Esophagus squamous epithelium (tissue), 4 donors: ENCODE measurements at regions not wholly inside any gene's neighbourhood (a gene's known extent, or its start where the extent isn't known, plus 50 kb on each side); places are given as distances from the start of the nearest gene placed in this dataset.

Experiments used
- POLR2A ChIP-seq, 4 donors: fragments of 450-650 bp; IDR thresholded peaks; one replicate each; pipeline ENCODE4 v1.6.1; 2017; ENCODE audit warnings: antibody characterized with exemption in 4 of 4, mild to moderate bottlenecking in 4 of 4, moderate library complexity in 3 of 4
- TF ChIP-seq, protein P1 (sequence below), 6 experiments: fragments of 450-650 bp in 4 of 6; fragments of 200-600 bp in 2 of 6; sonication (generic) in 2 of 6; IDR thresholded peaks; one replicate each; pipeline ENCODE4 v1.5.1; 2016 to 2019; ENCODE audit warnings: antibody characterized with exemption in 6 of 6, mild to moderate bottlenecking in 4 of 6, moderate library complexity in 4 of 6

DNA sequence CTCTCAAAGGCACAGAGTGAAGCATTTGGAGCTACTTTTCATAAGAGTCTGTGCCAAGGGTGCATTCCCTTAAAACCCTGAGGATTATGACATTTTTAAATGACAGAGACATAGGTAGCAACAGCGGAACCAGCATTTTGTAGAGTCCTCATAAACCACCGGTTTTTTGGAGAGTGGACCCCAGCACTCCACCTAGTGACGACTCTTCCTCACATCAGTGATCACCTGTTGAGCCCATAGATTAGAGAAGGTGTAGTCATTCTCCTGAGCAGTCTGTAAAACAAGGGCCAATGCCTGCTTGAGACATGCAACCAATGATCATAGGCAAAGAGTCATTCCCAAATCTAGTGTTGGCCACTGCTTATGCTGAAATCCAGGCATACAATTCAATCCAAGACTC is 399.1 kb downstream of the GXYLT1 start:
- TF ChIP-seq POLR2A (IDR thresholded peaks at IDR 0.05), result no peak
- TF ChIP-seq, protein P1, sequence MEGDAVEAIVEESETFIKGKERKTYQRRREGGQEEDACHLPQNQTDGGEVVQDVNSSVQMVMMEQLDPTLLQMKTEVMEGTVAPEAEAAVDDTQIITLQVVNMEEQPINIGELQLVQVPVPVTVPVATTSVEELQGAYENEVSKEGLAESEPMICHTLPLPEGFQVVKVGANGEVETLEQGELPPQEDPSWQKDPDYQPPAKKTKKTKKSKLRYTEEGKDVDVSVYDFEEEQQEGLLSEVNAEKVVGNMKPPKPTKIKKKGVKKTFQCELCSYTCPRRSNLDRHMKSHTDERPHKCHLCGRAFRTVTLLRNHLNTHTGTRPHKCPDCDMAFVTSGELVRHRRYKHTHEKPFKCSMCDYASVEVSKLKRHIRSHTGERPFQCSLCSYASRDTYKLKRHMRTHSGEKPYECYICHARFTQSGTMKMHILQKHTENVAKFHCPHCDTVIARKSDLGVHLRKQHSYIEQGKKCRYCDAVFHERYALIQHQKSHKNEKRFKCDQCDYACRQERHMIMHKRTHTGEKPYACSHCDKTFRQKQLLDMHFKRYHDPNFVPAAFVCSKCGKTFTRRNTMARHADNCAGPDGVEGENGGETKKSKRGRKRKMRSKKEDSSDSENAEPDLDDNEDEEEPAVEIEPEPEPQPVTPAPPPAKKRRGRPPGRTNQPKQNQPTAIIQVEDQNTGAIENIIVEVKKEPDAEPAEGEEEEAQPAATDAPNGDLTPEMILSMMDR (IDR thresholded peaks at IDR 0.05), result no peak
